Tibial artery (tissue), 4 donors: ENCODE measurements at regions not wholly inside any gene's neighbourhood (a gene's known extent, or its start where the extent isn't known, plus 50 kb on each side); places are given as distances from the start of the nearest gene placed in this dataset.

Experiments
- DNase-seq, 2 donors: peaks; one replicate each; pipeline ENCODE4 v3.0.0-alpha.2; 2019
- H3K27ac ChIP-seq, 2 donors: fragments of 200-600 bp; sonication (generic) in 1 of 2; 1 replicate in 1 of 2; 2 replicates in 1 of 2; pipeline ENCODE4 v1.5.1; 2018 to 2019; ENCODE audit warnings: mild to moderate bottlenecking in 1 of 2
- H3K27me3 ChIP-seq, 2 donors: fragments of 200-600 bp; sonication (generic) in 1 of 2; one replicate each; pipeline versions ENCODE4 v1.5.1 to v1.6.0; 2016 to 2019
- H3K36me3 ChIP-seq, 3 donors: fragments of 200-600 bp; sonication (generic) in 2 of 3; one replicate each; pipeline ENCODE4 v1.5.1; 2016 to 2019; ENCODE audit warnings: mild to moderate bottlenecking in 2 of 3
- H3K4me1 ChIP-seq, 4 donors: fragments of 200-600 bp; sonication (generic) in 2 of 4; 1 replicate in 3 of 4; 2 replicates in 1 of 4; pipeline ENCODE4 v1.5.1; 2016 to 2019
- H3K4me3 ChIP-seq, 2 donors: fragments of 200-600 bp; sonication (generic) in 1 of 2; 1 replicate in 1 of 2; 2 replicates in 1 of 2; pipeline ENCODE4 v1.5.1; 2018 to 2019; ENCODE audit warnings: mild to moderate bottlenecking in 2 of 2
- H3K9me3 ChIP-seq, 3 donors: fragments of 200-600 bp; sonication (generic) in 1 of 3; one replicate each; pipeline ENCODE4 v1.5.1; 2016 to 2019
- CTCF ChIP-seq, 2 experiments: fragments of 200-600 bp in 1 of 2; fragments of 450-650 bp in 1 of 2; IDR thresholded peaks; one replicate each; pipeline ENCODE4 v1.5.1; 2017 to 2019; ENCODE audit warnings: antibody characterized with exemption in 2 of 2, mild to moderate bottlenecking in 1 of 2, moderate library complexity in 1 of 2
- intact Hi-C: fragments of 100-400 bp; cut with DNase I; formaldehyde crosslinking; loops from one replicate; pipeline ENCODE4 v1.15.0; 2023; ENCODE audit warnings: low total_unique reads

GRCh38 chr16:51562891-51563290 lies 411.8 kb upstream of the SALL1 start:
- Histone ChIP-seq H3K9me3 (no peaks in the 10 kb centered on the region), H3K27ac (no peak overlapping the region), H3K4me1 (no peaks in the 10 kb centered on the region), H3K4me3 (no peak overlapping the region), H3K27me3 (no peaks in the 10 kb centered on the region), H3K36me3 (no peaks in the 10 kb centered on the region)
- TF ChIP-seq CTCF (IDR thresholded peaks at IDR 0.05): no peak
- intact Hi-C loops: no loop called here
- DNase-seq: no peak

- no peaks in the 10 kb centered on the region for H3K4me1 ChIP-seq
- no peak overlapping the region for H3K27ac ChIP-seq
- no peak overlapping the region for H3K4me3 ChIP-seq
- H3K27me3 ChIP-seq: peaks cover 0 to 2% of the 10 kb centered on the region in 2 donors
- H3K36me3 ChIP-seq: no peaks in the 10 kb centered on the region
- DNase-seq: no peak
- no peak for TF ChIP-seq CTCF (IDR thresholded peaks at IDR 0.05)
- intact Hi-C loops: no loop called here
- H3K9me3 ChIP-seq: no peaks in the 10 kb centered on the region
These were observed 408.8 kb upstream of the SALL1 start for GRCh38 chr16:51559901-51560300.

DNA sequence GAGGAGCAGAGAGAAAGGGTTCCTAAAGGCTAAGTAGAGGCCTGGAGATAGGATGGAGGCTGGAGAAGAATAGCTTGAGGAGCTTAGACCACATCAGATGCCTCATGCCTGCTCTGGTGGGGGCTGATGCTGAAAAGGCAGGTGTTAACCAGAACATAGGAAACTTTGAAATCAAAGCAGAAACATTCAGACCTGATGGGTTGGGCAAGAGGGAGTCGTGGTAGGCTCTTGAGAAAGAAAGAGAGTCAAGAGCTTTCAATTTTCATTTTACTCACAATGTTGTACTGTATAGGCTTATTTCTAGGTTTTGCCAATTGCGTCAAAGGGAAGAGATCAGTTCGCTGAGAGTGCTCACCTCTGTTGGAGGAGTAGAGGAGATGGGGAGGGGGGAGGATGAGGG lies 406.6 kb upstream of the SALL1 start:
- intact Hi-C loops: no loop called here
- Histone ChIP-seq H3K36me3 (no peaks in the 10 kb centered on the region), H3K4me1 (no peaks in the 10 kb centered on the region), H3K27me3 (peaks cover 0 to 2% of the 10 kb centered on the region in 2 donors), H3K4me3 (no peak overlapping the region), H3K27ac (no peak overlapping the region), H3K9me3 (no peaks in the 10 kb centered on the region)
- no peak for DNase-seq
- no peak for TF ChIP-seq CTCF (IDR thresholded peaks at IDR 0.05)

DNA sequence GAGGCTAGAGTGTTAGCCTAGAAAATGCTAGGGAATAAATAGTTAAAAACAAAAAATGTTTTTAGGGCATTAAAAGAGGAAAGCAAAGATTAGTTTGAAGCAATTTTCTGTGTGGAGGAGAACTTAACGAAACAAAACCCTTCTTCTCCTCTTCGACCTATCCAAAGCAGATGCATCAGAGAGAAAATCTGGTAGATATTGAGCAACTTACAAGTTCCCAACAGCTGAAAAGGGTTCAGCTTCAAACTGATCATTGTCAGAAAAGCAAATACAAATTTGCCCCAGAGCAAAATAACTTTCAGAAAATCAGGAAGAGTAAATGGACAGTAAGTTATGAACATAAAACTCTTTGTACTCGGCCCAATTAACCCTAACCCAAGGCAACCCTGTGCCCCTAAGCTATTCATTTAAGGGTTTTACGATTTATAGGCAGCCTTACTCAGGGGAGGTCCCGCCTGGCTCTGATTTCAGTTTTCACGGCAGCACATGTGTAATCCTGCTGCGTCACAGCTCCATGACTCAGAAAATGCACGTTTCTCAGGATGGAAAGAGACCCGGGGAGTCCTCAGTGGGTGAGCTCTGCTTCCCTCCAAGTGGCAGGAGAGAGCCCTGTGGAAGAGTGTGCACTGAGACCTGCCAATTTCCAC lies 405.7 kb upstream of the SALL1 start:
- intact Hi-C loops: no loop called here
- no peak for TF ChIP-seq CTCF (IDR thresholded peaks at IDR 0.05)

GRCh38 chr16:51553910-51554309 lies 402.8 kb upstream of the SALL1 start:
- H3K4me1 ChIP-seq: no peaks in the 10 kb centered on the region
- no peak for TF ChIP-seq CTCF (IDR thresholded peaks at IDR 0.05)
- DNase-seq: no peak
- no peak overlapping the region for H3K27ac ChIP-seq
- no peaks in the 10 kb centered on the region for H3K9me3 ChIP-seq
- peaks cover 0 to 2% of the 10 kb centered on the region in 2 donors for H3K27me3 ChIP-seq
- H3K36me3 ChIP-seq: no peaks in the 10 kb centered on the region
- intact Hi-C loops: no loop called here
- H3K4me3 ChIP-seq: no peak overlapping the region

More for the DNA sequence above, 405.7 kb upstream of the SALL1 start:
- DNase-seq: no peak
- peaks cover 0 to 2% of the 10 kb centered on the region in 2 donors for H3K27me3 ChIP-seq
- H3K4me1 ChIP-seq: no peaks in the 10 kb centered on the region
- H3K27ac ChIP-seq: no peak overlapping the region
- no peaks in the 10 kb centered on the region for H3K36me3 ChIP-seq
- H3K9me3 ChIP-seq: no peaks in the 10 kb centered on the region
- H3K4me3 ChIP-seq: no peak overlapping the region

DNA sequence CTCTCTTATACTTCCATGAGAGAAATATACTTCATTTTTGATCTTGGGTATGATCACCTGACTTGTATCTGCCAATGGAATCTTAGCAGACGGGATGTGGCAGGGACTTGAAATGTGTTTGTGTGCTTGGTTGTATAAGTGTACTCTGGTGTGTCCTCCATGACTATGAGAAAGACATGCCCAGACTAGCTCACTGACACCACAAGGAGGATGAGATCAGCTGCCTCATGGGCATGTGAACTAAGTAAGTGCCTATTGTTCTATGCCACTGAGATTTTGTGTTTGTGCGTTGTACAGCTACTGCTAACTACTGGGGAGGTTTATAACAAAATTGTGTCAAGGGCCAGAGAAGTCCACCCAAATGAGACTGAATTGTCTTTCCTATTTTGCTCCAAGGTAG lies 402.2 kb upstream of the SALL1 start:
- Histone ChIP-seq H3K27me3 (peaks cover 0 to 2% of the 10 kb centered on the region in 2 donors), H3K9me3 (no peaks in the 10 kb centered on the region), H3K4me3 (no peak overlapping the region), H3K27ac (no peak overlapping the region), H3K4me1 (no peaks in the 10 kb centered on the region), H3K36me3 (no peaks in the 10 kb centered on the region)
- intact Hi-C loops: no loop called here
- no peak for DNase-seq
- no peak for TF ChIP-seq CTCF (IDR thresholded peaks at IDR 0.05)
